GM21367 (cell line): ENCODE measurements at regions not wholly inside any gene's neighbourhood (a gene's known extent, or its start where the extent isn't known, plus 50 kb on each side); places are given as distances from the start of the nearest gene placed in this dataset.
"Not testable (repeated sequence)": the region's sequence is repeated elsewhere in the genome, so short reads cannot be mapped to it uniquely, and the experiment has no call there.

Source experiments
- ATAC-seq: cut with Tn5 transposase; IDR thresholded peaks from one replicate; pipeline ENCODE4 v1.9.1; 2021; ENCODE audit not compliant: unreplicated experiment

- no peak for ATAC-seq
Observed at GRCh38 chr1:90356991-90357390, 360.1 kb downstream of the BARHL2 start.

DNA sequence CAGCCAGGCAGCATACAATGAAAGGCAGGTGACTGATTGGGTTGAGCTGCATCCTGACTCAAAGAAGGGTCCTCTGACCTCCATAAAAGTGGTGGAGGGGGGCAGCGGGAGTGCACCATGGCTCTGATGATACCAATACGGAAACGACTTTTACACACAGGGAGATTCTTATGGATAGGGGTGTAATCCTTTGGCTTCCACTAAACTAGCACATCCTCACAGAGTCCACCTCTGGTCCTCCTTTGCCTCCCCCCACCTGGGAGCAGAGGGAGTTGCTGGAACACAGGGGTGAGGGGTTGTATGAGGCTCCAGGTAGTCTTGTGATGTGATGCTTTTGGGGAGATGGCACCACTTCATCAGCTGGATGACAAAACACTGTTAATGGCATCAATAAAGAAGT lies 361.0 kb downstream of the BARHL2 start:
- ATAC-seq, result no peak

DNA sequence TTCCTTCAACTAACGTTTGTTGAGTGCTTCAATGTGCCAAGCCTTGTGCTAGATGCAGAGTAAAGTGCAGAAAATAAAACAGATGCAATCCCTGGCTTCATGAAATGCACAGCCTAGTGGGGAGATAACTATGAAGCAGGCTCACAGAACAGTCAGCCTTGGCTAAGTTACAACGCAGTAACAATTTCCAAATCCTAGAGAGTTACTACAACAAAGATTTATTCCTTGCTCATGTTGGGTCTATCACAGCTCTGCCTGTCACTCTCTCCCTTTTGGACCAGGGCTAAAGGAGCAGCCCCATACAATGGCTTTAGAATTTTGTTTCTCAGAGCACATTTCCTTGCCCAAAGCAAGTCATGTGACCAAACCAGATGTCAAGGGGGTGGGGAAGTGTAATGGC lies 359.8 kb downstream of the ZNF326 start:
- ATAC-seq, result no peak

DNA sequence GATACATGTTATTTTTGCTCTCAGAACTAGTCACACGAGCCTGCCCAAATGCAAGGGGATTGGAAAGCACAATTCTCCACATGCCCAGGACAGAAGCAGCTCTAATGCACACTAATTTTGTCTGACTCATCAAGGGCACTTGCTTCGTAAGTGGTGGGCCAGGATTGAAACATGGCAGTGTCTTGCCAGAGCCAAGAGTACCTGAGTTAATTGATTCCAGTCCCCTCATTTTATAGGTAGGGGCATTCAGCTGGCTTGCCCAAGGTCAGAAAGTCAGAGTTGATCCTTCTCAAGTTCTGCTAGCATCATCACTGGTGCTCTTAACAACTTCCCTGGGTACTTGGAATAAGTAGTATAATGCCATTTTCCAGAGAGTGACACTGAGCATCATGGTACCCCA lies 356.1 kb downstream of the ZNF326 start:
- no peak for ATAC-seq

- no peak for ATAC-seq
Observed at GRCh38 chr1:90349510-90349909, 354.6 kb downstream of the ZNF326 start.

GRCh38 chr1:90348934-90349333 lies 354.0 kb downstream of the ZNF326 start:
- no peak for ATAC-seq

GRCh38 chr1:90348459-90348858 lies 353.5 kb downstream of the ZNF326 start:
- ATAC-seq, result not testable (repeated sequence)

DNA sequence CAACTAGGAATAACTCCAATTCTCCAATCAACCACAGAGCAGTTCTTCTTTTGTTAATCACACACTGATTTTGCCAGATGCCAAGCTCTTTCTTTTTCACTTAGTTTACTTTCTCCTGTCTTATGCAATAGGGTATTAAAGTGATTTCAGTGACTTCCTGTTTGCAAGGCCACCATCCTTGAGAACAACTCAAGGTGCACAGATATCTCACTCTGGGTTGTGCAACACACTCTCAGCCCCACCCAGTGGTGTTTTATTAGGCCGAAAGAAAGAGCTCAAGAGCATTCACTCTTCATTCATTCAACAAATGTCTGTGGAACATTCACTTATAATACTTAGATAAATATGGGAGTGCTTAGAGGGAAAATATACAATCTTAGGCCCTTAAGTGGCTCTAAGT lies 352.5 kb downstream of the ZNF326 start:
- ATAC-seq, result no peak

- ATAC-seq, result no peak
Observed at GRCh38 chr1:90346757-90347156, 351.8 kb downstream of the ZNF326 start.

DNA sequence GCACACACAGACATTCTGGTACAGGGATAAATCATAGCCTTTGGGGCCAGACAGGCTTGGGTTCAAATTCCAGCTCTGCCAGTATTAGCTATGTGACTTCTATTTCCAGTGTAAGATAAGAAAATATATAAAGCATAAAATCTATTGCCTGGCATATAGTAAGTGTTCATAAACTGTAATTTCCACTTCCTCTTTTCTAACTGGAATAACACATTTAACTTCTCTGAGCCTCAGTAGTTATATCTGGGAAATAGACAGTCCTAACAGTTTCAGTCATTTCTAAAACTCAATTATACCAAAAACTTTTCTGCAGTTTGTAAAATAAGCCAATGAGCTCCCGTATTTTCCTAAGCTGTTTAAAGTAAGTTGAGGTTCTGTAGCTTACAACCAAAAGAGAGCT lies 351.4 kb downstream of the ZNF326 start:
- ATAC-seq, result no peak

DNA sequence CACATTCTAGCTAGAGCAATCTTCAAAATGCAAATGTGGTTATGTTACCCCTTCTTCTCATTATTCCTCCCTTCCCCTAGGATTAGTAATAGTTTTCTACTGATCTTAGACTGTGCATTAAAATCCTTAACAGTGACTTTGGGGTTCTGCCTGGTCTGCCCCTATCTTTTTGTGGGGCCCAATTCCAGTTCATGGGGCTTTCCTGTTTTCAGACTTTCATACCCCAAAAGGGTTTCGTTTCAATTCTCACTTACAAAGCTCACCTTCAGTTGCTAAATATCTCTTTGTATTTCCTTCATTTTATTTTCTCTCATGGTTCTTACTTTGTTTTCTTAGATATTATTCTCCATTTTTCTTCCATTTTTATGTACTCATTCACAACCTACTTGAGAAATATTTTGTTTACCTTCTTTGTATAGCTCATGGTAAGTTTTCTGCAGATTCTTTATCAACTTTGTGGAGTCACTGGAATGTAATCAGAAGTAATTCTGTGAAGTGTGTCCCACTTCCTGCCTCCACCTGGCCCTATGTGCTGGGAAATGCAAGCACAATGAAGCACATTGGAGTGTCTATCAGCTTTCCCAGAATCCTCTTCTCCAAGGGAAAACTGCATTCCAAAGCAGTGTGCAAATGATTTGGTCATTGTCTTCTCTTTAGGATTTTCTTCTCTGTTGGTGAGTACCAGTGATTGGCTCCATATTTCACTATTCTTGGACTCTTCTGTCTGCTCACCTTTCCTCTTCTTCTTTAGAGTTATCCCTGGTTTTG lies 350.2 kb downstream of the ZNF326 start:
- no peak for ATAC-seq

- no peak for ATAC-seq
Observed at GRCh38 chr1:90341516-90341915, 346.6 kb downstream of the ZNF326 start.

- ATAC-seq, result no peak
Observed at GRCh38 chr1:90340606-90341005, 345.7 kb downstream of the ZNF326 start.

DNA sequence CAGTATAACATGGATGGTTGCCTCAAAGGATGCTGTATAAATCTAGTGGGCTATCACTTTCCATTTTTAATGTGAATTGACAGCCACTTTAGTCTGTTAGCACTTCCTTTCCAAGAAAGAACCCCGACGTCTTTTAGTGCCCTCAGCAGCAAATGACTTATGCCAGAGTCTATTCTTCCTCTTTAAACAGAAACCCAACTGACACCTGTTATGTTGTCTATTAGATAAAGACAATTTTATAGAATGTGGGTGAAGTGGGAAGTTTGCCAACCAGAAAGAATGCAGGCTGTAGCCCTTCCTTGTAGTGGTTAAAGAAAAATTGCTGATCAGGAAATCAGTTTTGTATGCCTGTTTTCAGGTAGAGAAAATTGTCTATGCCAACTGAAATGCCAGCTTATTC lies 344.9 kb downstream of the ZNF326 start:
- no peak for ATAC-seq

DNA sequence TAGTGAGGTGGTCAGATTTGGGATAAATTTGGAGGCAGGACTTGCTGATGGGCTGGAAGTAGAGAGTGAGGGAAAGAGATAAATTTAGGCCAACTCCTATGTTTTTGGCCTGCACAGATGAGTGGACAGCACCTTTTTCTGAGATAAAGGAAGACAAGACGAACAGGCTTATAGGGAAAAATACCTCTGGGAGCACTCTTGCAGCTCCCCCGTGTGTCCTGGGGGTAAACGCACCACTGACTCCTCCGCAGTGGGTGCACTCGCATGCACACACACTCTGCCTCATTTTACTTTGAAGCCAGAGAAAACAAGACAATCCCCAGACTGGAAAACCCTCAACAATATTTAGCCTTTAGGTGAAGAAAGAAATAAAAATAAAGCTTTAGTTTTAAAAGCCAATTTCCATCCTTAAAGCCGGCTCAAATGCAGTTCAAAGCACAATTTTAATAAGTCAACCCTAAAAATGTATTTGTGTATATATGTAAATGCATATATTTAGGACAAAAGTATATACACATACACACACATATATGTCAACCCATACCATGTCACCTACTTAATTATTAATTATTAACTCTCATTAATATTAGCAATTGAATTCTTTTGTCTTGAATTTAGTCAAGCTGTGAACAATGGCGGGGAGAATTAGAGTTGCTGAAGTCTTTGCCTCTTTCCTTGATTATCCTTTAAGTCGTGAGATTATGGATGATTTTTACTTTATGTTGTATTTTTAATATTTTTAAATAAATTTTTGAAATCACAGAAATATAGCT lies 341.8 kb downstream of the ZNF326 start:
- no peak for ATAC-seq

DNA sequence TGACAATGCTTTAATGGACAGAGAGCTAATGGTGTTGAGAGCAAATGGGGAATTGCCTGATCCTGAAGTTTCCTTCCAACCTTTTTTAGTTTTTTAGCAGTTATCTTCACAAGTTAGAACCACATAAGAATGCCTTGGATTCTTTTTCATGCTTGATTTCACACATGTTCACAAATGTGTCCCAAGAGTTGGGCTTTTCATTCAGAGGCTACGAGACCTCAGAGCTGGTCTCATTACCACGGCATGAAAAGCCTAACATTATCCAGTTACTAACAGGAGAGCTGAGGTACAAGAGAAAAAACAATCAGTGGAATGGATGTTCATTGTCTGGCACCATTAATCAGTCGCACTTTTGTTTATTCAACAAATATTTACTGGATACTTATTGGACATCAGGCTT lies 340.6 kb downstream of the ZNF326 start:
- no peak for ATAC-seq

GRCh38 chr1:90334137-90334536 lies 339.2 kb downstream of the ZNF326 start:
- no peak for ATAC-seq

DNA sequence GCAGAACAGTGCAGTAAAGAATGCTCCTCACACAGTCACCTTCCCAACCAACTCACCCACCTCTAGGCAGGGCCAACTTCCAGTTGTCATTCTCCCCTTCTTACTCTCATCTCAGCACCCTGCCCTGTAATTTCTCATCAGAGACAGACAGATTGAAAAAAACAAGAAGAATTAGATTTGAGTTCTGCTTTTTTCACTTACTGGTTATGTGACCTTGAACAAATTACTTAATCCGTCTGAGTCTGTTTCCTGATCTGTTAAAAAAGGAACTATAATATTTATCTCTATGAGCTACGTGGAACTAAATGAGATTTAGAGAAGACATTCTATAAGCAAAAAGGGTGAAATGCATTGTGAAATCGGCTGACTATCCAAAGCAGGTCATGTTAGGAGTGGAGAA lies 330.3 kb downstream of the ZNF326 start:
- no peak for ATAC-seq

DNA sequence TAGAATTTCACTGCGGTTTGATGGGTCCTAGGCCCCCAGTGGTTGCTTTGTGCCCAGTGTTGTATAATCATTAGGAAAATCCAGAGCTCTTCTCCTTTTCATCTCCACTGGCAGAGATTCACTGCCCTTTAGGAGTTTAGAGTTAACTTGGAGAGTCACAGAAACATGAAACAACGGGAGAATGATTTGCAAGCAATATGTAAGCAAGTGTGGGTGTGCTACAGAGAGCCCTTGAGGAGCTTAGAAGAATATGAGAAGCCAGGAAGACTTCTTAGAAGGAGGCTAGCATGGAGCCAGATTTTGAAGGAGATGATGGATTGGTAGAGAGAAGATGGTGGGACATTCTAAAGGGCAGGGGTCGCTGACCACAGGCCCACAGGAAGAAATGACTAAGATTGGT lies 327.3 kb downstream of the ZNF326 start:
- ATAC-seq, result no peak

GRCh38 chr1:90319918-90320317 lies 325.0 kb downstream of the ZNF326 start:
- ATAC-seq, result no peak

DNA sequence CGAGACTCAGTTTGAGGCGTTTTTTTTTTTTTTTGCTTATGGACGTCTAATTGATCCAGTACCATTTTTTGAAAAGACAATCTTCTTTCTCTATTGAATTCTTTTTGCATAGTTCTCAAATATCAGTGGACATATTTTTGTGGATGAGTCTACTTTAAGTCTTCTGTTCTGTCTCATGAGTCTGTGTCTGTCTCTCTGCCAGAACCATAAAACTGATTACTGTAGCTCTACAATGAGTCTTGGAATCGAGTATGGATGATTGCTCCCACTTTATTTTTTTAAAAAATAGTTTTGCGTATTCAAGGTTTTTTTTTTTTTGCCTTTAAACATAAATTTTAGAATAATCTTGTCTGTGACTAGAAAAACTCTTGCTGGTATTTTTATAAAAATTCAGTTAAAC lies 323.5 kb downstream of the ZNF326 start:
- no peak for ATAC-seq

- no peak for ATAC-seq
Observed at GRCh38 chr1:90317628-90318027, 322.7 kb downstream of the ZNF326 start.

GRCh38 chr1:90314533-90314932 lies 319.6 kb downstream of the ZNF326 start:
- ATAC-seq, result no peak
